ACC112 (cell line): ENCODE measurements at regions not wholly inside any gene's neighbourhood (a gene's known extent, or its start where the extent isn't known, plus 50 kb on each side); places are given as distances from the start of the nearest gene placed in this dataset.

Experiments used
- H2AFZ ChIP-seq: fragments of 200-600 bp; sonication (generic); one replicate; pipeline ENCODE4 v1.6.0; 2017; ENCODE audit warnings: antibody characterized with exemption, low read length; ENCODE audit not compliant: unreplicated experiment
- H3K27ac ChIP-seq: fragments of 200-600 bp; sonication (generic); 2 replicates; pipeline ENCODE4 v1.5.1; 2014; ENCODE audit warnings: low read depth, mild to moderate bottlenecking, antibody characterized with exemption, low read length, moderate library complexity
- H3K27me3 ChIP-seq: fragments of 200-600 bp; sonication (generic); 2 replicates; pipeline ENCODE4 v1.6.1; 2014; ENCODE audit warnings: mild to moderate bottlenecking, antibody characterized with exemption, low read length, moderate library complexity, mixed read lengths; ENCODE audit not compliant: insufficient read depth
- H3K36me3 ChIP-seq: fragments of 200-600 bp; sonication (generic); 2 replicates; pipeline ENCODE4 v1.6.1; 2016; ENCODE audit warnings: mild to moderate bottlenecking, antibody characterized with exemption, low read length, moderate library complexity, mixed read lengths; ENCODE audit not compliant: insufficient read depth
- H3K4me1 ChIP-seq: fragments of 200-600 bp; sonication (generic); one replicate; pipeline ENCODE4 v1.6.1; 2016; ENCODE audit warnings: low read length, mixed read lengths; ENCODE audit not compliant: insufficient read depth, unreplicated experiment, control insufficient read depth
- H3K4me3 ChIP-seq: fragments of 200-600 bp; sonication (generic); 2 replicates; pipeline ENCODE4 v1.5.1; 2014; ENCODE audit warnings: mild to moderate bottlenecking, low read depth, low read length
- H3K79me2 ChIP-seq: fragments of 200-600 bp; sonication (generic); one replicate; pipeline ENCODE4 v1.6.0; 2016; ENCODE audit warnings: low read length; ENCODE audit not compliant: control insufficient read depth, unreplicated experiment, insufficient read depth

- no peak overlapping the region for H3K4me3 ChIP-seq
- peaks cover 4% of the 10 kb centered on the region for H3K4me1 ChIP-seq
- H3K27ac ChIP-seq: no peak overlapping the region
- no peaks in the 10 kb centered on the region for H3K79me2 ChIP-seq
- no peak overlapping the region for H2AFZ ChIP-seq
- no peaks in the 10 kb centered on the region for H3K36me3 ChIP-seq
- H3K27me3 ChIP-seq: no peaks in the 10 kb centered on the region
Measured at GRCh38 chr3:177530908-177531307, 333.6 kb upstream of the TBL1XR1 start.

GRCh38 chr3:177536873-177537272 is 339.6 kb upstream of the TBL1XR1 start:
- H3K79me2 ChIP-seq: no peaks in the 10 kb centered on the region
- no peak overlapping the region for H3K4me3 ChIP-seq
- H3K4me1 ChIP-seq: peaks cover 24% of the 10 kb centered on the region
- H2AFZ ChIP-seq: no peak overlapping the region
- no peak overlapping the region for H3K27ac ChIP-seq
- no peaks in the 10 kb centered on the region for H3K27me3 ChIP-seq
- H3K36me3 ChIP-seq: 0 out of 2 replicates have a peak, but pooled peaks cover 3% of the 10 kb centered on the region

GRCh38 chr3:177537612-177538011 is 340.3 kb upstream of the TBL1XR1 start:
- H3K36me3 ChIP-seq: 0 out of 2 replicates have a peak, but pooled peaks cover 3% of the 10 kb centered on the region
- H2AFZ ChIP-seq: peak overlapping the region; percentile 77

GRCh38 chr3:177538048-177538749 is 340.9 kb upstream of the TBL1XR1 start:
- no peaks in the 10 kb centered on the region for H3K79me2 ChIP-seq
- H3K4me1 ChIP-seq: peaks cover 24% of the 10 kb centered on the region
- H2AFZ ChIP-seq: peak overlapping the region; percentile 77
- H3K27me3 ChIP-seq: no peaks in the 10 kb centered on the region
- H3K27ac ChIP-seq: peak overlapping the region; percentile 59
- 0 out of 2 replicates have a peak, but pooled peaks cover 3% of the 10 kb centered on the region for H3K36me3 ChIP-seq
- peak overlapping the region; percentile 15; the same call in 1 of the 2 replicates for H3K4me3 ChIP-seq

More at GRCh38 chr3:177537612-177538011, 340.3 kb upstream of the TBL1XR1 start:
- Histone ChIP-seq H3K27me3 (no peaks in the 10 kb centered on the region), H3K79me2 (no peaks in the 10 kb centered on the region), H3K4me1 (peaks cover 24% of the 10 kb centered on the region), H3K4me3 (no peak overlapping the region), H3K27ac (peak overlapping the region; percentile 59)

- Histone ChIP-seq H3K27me3 (no peaks in the 10 kb centered on the region), H2AFZ (peak overlapping the region; percentile 77), H3K4me1 (peaks cover 24% of the 10 kb centered on the region), H3K79me2 (no peaks in the 10 kb centered on the region), H3K27ac (peak overlapping the region; percentile 59), H3K4me3 (peak overlapping the region; percentile 21; the same call in 1 of the 2 replicates), H3K36me3 (0 out of 2 replicates have a peak, but pooled peaks cover 3% of the 10 kb centered on the region)
Measured at GRCh38 chr3:177538750-177539730, 341.8 kb upstream of the TBL1XR1 start.

- Histone ChIP-seq H3K4me1 (peaks cover 24% of the 10 kb centered on the region), H3K27ac (no peak overlapping the region)
Measured at GRCh38 chr3:177541541-177541940, 344.3 kb upstream of the TBL1XR1 start.

GRCh38 chr3:177545964-177546363 is 348.7 kb upstream of the TBL1XR1 start:
- H3K27me3 ChIP-seq: no peaks in the 10 kb centered on the region
- no peaks in the 10 kb centered on the region for H3K36me3 ChIP-seq
- H2AFZ ChIP-seq: no peak overlapping the region
- H3K79me2 ChIP-seq: no peaks in the 10 kb centered on the region
- H3K4me1 ChIP-seq: no peaks in the 10 kb centered on the region
- no peak overlapping the region for H3K27ac ChIP-seq
- no peak overlapping the region for H3K4me3 ChIP-seq

More at GRCh38 chr3:177541541-177541940, 344.3 kb upstream of the TBL1XR1 start:
- Histone ChIP-seq H3K27me3 (no peaks in the 10 kb centered on the region), H3K4me3 (no peak overlapping the region), H3K79me2 (no peaks in the 10 kb centered on the region), H3K36me3 (0 out of 2 replicates have a peak, but pooled peaks cover 3% of the 10 kb centered on the region), H2AFZ (no peak overlapping the region)

GRCh38 chr3:177547711-177548350 is 350.5 kb upstream of the TBL1XR1 start:
- no peaks in the 10 kb centered on the region for H3K4me1 ChIP-seq
- no peak overlapping the region for H2AFZ ChIP-seq
- no peaks in the 10 kb centered on the region for H3K79me2 ChIP-seq
- no peaks in the 10 kb centered on the region for H3K36me3 ChIP-seq
- no peak overlapping the region for H3K4me3 ChIP-seq
- H3K27me3 ChIP-seq: no peaks in the 10 kb centered on the region
- no peak overlapping the region for H3K27ac ChIP-seq

GRCh38 chr3:177550667-177551066 is 353.4 kb upstream of the TBL1XR1 start:
- no peaks in the 10 kb centered on the region for H3K79me2 ChIP-seq
- H3K36me3 ChIP-seq: no peaks in the 10 kb centered on the region
- H3K27ac ChIP-seq: no peak overlapping the region
- no peak overlapping the region for H2AFZ ChIP-seq
- H3K4me3 ChIP-seq: no peak overlapping the region
- H3K27me3 ChIP-seq: no peaks in the 10 kb centered on the region
- peaks cover 9% of the 10 kb centered on the region for H3K4me1 ChIP-seq

GRCh38 chr3:177551431-177551836 is 354.2 kb upstream of the TBL1XR1 start:
- Histone ChIP-seq H3K79me2 (no peaks in the 10 kb centered on the region), H3K27me3 (no peaks in the 10 kb centered on the region), H3K4me1 (peaks cover 9% of the 10 kb centered on the region), H2AFZ (no peak overlapping the region), H3K36me3 (no peaks in the 10 kb centered on the region), H3K27ac (no peak overlapping the region), H3K4me3 (no peak overlapping the region)
